ENCODE measurements at regions not wholly inside any gene's neighbourhood (a gene's known extent, or its start where the extent isn't known, plus 50 kb on each side); places are given as distances from the start of the nearest gene placed in this dataset.

DNA sequence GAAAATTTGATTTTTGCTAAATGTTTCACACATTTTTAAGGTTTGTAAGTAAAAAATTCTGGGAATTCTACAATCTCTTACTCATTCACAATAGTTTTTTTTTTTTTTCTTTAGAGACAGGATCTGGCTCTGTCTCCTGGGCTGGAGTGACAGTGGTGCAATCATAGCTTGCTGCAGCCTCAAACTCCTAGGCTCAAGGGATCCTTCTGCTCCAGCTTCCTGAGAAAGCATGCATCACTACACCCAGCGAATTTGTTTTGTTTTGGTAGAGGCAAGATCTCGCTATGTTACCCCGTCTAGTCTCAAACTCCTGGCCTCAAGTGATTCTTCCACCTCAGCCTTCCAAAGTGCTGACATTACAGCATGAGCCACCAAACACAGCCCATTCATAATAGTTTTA, 232.8 kb downstream of the GJA1 start:
- no peaks in the 10 kb centered on the region for H3K36me3 ChIP-seq (ENCODE audit: control insufficient read depth, insufficient read depth, low read length)
- intact Hi-C loops (cut with micrococcal nuclease; ENCODE audit: unreplicated experiment) (no loop called here), in situ Hi-C loops (cut with HindIII; ENCODE audit: low pct_unique_long_range_greater_than_20kb, low sequenced_read_pairs) (no loop called here)
- no peaks in the 10 kb centered on the region for H3K4me1 ChIP-seq (ENCODE audit: control insufficient read depth, insufficient read depth, low read length)
- ChIA-PET POLR2A (no interaction called here), CTCF (no interaction called here)
- no peak overlapping the region for H3K4me3 ChIP-seq (ENCODE audit: low read depth in 2 of 2, low read length in 2 of 2)
- no peak for TF ChIP-seq TCF7L2 (IDR thresholded peaks at IDR 0.05; ENCODE audit: low read depth, low read length)
- TF ChIP-seq SIN3A (IDR thresholded peaks at IDR 0.05; ENCODE audit: borderline replicate concordance, insufficient read depth, low read depth, low read length) = no peak
- no peak for TF ChIP-seq POLR2AphosphoS5 (IDR thresholded peaks at IDR 0.05; ENCODE audit: low read depth, low read length)
- TF ChIP-seq, protein P1, sequence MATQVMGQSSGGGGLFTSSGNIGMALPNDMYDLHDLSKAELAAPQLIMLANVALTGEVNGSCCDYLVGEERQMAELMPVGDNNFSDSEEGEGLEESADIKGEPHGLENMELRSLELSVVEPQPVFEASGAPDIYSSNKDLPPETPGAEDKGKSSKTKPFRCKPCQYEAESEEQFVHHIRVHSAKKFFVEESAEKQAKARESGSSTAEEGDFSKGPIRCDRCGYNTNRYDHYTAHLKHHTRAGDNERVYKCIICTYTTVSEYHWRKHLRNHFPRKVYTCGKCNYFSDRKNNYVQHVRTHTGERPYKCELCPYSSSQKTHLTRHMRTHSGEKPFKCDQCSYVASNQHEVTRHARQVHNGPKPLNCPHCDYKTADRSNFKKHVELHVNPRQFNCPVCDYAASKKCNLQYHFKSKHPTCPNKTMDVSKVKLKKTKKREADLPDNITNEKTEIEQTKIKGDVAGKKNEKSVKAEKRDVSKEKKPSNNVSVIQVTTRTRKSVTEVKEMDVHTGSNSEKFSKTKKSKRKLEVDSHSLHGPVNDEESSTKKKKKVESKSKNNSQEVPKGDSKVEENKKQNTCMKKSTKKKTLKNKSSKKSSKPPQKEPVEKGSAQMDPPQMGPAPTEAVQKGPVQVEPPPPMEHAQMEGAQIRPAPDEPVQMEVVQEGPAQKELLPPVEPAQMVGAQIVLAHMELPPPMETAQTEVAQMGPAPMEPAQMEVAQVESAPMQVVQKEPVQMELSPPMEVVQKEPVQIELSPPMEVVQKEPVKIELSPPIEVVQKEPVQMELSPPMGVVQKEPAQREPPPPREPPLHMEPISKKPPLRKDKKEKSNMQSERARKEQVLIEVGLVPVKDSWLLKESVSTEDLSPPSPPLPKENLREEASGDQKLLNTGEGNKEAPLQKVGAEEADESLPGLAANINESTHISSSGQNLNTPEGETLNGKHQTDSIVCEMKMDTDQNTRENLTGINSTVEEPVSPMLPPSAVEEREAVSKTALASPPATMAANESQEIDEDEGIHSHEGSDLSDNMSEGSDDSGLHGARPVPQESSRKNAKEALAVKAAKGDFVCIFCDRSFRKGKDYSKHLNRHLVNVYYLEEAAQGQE (IDR thresholded peaks at IDR 0.05; ENCODE audit: insufficient read depth in 1 of 2, low read depth in 2 of 2, low read length in 1 of 2) = no peak
- TF ChIP-seq, protein P2, sequence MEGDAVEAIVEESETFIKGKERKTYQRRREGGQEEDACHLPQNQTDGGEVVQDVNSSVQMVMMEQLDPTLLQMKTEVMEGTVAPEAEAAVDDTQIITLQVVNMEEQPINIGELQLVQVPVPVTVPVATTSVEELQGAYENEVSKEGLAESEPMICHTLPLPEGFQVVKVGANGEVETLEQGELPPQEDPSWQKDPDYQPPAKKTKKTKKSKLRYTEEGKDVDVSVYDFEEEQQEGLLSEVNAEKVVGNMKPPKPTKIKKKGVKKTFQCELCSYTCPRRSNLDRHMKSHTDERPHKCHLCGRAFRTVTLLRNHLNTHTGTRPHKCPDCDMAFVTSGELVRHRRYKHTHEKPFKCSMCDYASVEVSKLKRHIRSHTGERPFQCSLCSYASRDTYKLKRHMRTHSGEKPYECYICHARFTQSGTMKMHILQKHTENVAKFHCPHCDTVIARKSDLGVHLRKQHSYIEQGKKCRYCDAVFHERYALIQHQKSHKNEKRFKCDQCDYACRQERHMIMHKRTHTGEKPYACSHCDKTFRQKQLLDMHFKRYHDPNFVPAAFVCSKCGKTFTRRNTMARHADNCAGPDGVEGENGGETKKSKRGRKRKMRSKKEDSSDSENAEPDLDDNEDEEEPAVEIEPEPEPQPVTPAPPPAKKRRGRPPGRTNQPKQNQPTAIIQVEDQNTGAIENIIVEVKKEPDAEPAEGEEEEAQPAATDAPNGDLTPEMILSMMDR (IDR thresholded peaks at IDR 0.05) = no peak
- no peaks in the 10 kb centered on the region for H3K27me3 ChIP-seq (ENCODE audit: control insufficient read depth, insufficient read depth, low read length)
- no peak for DNase-seq (ENCODE audit: low read depth, low spot score)
- H3K9me3 ChIP-seq (ENCODE audit: control insufficient read depth, insufficient read depth, low read depth, low read length) = no peaks in the 10 kb centered on the region
- no TSS peak for BruUV-seq (replicated peaks)
- no peak overlapping the region for H3K27ac ChIP-seq (ENCODE audit: low read length)
- no peak for ATAC-seq

DNA sequence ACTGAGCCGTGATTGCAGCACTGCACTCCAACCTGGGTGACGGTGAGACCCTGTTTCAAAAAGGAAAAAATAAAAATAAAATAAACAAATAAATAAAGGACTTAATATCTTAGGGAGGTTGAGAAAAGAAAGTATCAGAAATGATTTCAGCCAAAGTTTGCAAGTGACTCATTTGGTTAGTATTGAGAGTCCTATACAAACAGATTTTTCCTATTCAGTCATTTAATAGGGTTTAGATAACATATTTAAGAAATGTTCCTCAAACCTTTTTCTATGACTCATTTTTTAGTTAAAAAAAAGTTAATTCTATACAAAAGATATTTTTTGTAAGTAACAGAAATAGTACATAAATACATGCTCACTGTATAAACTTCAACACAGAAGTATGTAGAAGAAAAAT, 235.1 kb downstream of the GJA1 start:
- DNase-seq (ENCODE audit: low read depth, low spot score) (no peak), ATAC-seq (no peak)
- in situ Hi-C loops (cut with HindIII; ENCODE audit: low pct_unique_long_range_greater_than_20kb, low sequenced_read_pairs) (no loop called here), intact Hi-C loops (cut with micrococcal nuclease; ENCODE audit: unreplicated experiment) (no loop called here)
- ChIA-PET CTCF (no interaction called here), POLR2A (no interaction called here)
- BruUV-seq (replicated peaks) = no TSS peak
- H3K9me3 ChIP-seq (ENCODE audit: control insufficient read depth, insufficient read depth, low read depth, low read length) = no peaks in the 10 kb centered on the region
- no peaks in the 10 kb centered on the region for H3K27me3 ChIP-seq (ENCODE audit: control insufficient read depth, insufficient read depth, low read length)
- no peaks in the 10 kb centered on the region for H3K36me3 ChIP-seq (ENCODE audit: control insufficient read depth, insufficient read depth, low read length)
- H3K4me1 ChIP-seq (ENCODE audit: control insufficient read depth, insufficient read depth, low read length) = no peaks in the 10 kb centered on the region
- no peak overlapping the region for H3K4me3 ChIP-seq (ENCODE audit: low read depth in 2 of 2, low read length in 2 of 2)
- no peak for TF ChIP-seq SIN3A (IDR thresholded peaks at IDR 0.05; ENCODE audit: borderline replicate concordance, insufficient read depth, low read depth, low read length)
- TF ChIP-seq, protein P2 (IDR thresholded peaks at IDR 0.05) = no peak
- no peak for TF ChIP-seq POLR2AphosphoS5 (IDR thresholded peaks at IDR 0.05; ENCODE audit: low read depth, low read length)
- TF ChIP-seq, protein P1 (IDR thresholded peaks at IDR 0.05; ENCODE audit: insufficient read depth in 1 of 2, low read depth in 2 of 2, low read length in 1 of 2) = no peak
- TF ChIP-seq TCF7L2 (IDR thresholded peaks at IDR 0.05; ENCODE audit: low read depth, low read length) = no peak
- H3K27ac ChIP-seq (ENCODE audit: low read length) = no peak overlapping the region

All from Panc1 (cell line).